H9 (cell line): ENCODE measurements at regions not wholly inside any gene's neighbourhood (a gene's known extent, or its start where the extent isn't known, plus 50 kb on each side); places are given as distances from the start of the nearest gene placed in this dataset.

Experiments used
- DNase-seq: peaks from one replicate; pipeline ENCODE4 v3.0.0-alpha.2; 2017
- H2AFZ ChIP-seq: one replicate; pipeline ENCODE4 v1.6.1; 2013; ENCODE audit warnings: mild to moderate bottlenecking, low read length, control low read depth, moderate library complexity
- H2AK5ac ChIP-seq: 2 replicates; pipeline ENCODE4 v1.6.1; 2013; ENCODE audit warnings: low read length, control low read depth, mixed read lengths; ENCODE audit not compliant: insufficient read length
- H2BK120ac ChIP-seq: one replicate; pipeline ENCODE4 v1.6.1; 2013; ENCODE audit warnings: low read depth, mild to moderate bottlenecking, low read length, control low read depth, inconsistent platforms; ENCODE audit not compliant: poor library complexity, severe bottlenecking
- H2BK12ac ChIP-seq: 2 replicates; pipeline ENCODE4 v1.6.1; 2013; ENCODE audit warnings: low read length, control low read depth, mixed read lengths, low read depth; ENCODE audit not compliant: insufficient read length
- H2BK15ac ChIP-seq: 2 replicates; pipeline ENCODE4 v1.6.1; 2013; ENCODE audit warnings: low read depth, low read length, control low read depth
- H2BK20ac ChIP-seq: one replicate; pipeline ENCODE4 v1.6.1; 2013; ENCODE audit warnings: low read depth, mild to moderate bottlenecking, low read length, control low read depth, inconsistent platforms; ENCODE audit not compliant: poor library complexity, severe bottlenecking
- H2BK5ac ChIP-seq: 2 replicates; pipeline ENCODE4 v1.6.1; 2013; ENCODE audit warnings: low read length, control low read depth, mixed read lengths; ENCODE audit not compliant: insufficient read length
- H3K14ac ChIP-seq: 2 replicates; pipeline ENCODE4 v1.6.1; 2013; ENCODE audit warnings: low read length, control low read depth; ENCODE audit not compliant: insufficient read depth
- H3K18ac ChIP-seq: 2 replicates; pipeline ENCODE4 v1.6.1; 2013; ENCODE audit warnings: low read depth, mild to moderate bottlenecking, mixed read lengths, low read length, control low read depth; ENCODE audit not compliant: insufficient read length
- H3K23ac ChIP-seq: 2 replicates; pipeline ENCODE4 v1.6.1; 2013; ENCODE audit warnings: low read length, control low read depth, mixed read lengths, low read depth; ENCODE audit not compliant: insufficient read length
- H3K23me2 ChIP-seq: 2 replicates; pipeline ENCODE4 v1.6.1; 2013; ENCODE audit warnings: low read depth, mild to moderate bottlenecking, mixed read lengths, low read length, control low read depth; ENCODE audit not compliant: insufficient read length, poor library complexity, severe bottlenecking
- H3K27ac ChIP-seq: 2 replicates; pipeline ENCODE4 v1.5.1; 2013; ENCODE audit warnings: low read length, control low read depth, mixed read lengths, low read depth; ENCODE audit not compliant: insufficient read length
- H3K27me3 ChIP-seq: 2 replicates; pipeline ENCODE4 v1.6.1; 2013; ENCODE audit warnings: low read length, control low read depth, inconsistent platforms; ENCODE audit not compliant: insufficient read depth
- H3K4ac ChIP-seq: 2 replicates; pipeline ENCODE4 v1.6.1; 2013; ENCODE audit warnings: low read depth, mild to moderate bottlenecking, control low read depth, inconsistent platforms, low read length, moderate library complexity
- H3K4me1 ChIP-seq: 2 replicates; pipeline ENCODE4 v1.6.1; 2013; ENCODE audit warnings: low read length, control low read depth, inconsistent platforms; ENCODE audit not compliant: insufficient read depth
- H3K4me2 ChIP-seq: 2 replicates; pipeline ENCODE4 v1.6.1; 2013; ENCODE audit warnings: low read length, control low read depth, mixed read lengths; ENCODE audit not compliant: insufficient read length, insufficient read depth
- H3K56ac ChIP-seq: 2 replicates; pipeline ENCODE4 v1.6.1; 2013; ENCODE audit warnings: low read depth, mild to moderate bottlenecking, mixed read lengths, low read length, control low read depth; ENCODE audit not compliant: insufficient read length
- H3K79me1 ChIP-seq: 2 replicates; pipeline ENCODE4 v1.6.1; 2013; ENCODE audit warnings: low read depth, mild to moderate bottlenecking, moderate library complexity, low read length, control low read depth, inconsistent platforms; ENCODE audit not compliant: insufficient read depth, poor library complexity, severe bottlenecking
- H3K79me2 ChIP-seq: 2 replicates; pipeline ENCODE4 v1.6.1; 2013; ENCODE audit warnings: low read length, control low read depth, inconsistent platforms; ENCODE audit not compliant: insufficient read depth
- H3K9ac ChIP-seq: 2 replicates; pipeline ENCODE4 v1.6.1; 2013; ENCODE audit warnings: low read length, control low read depth, mixed read lengths; ENCODE audit not compliant: insufficient read length; ENCODE audit errors: extremely low read depth
- H3K9me3 ChIP-seq: one replicate; pipeline ENCODE4 v1.6.1; 2013; ENCODE audit warnings: low read depth, low read length, inconsistent platforms; ENCODE audit not compliant: control insufficient read depth
- H3T11ph ChIP-seq: one replicate; pipeline ENCODE4 v1.6.1; 2013; ENCODE audit warnings: mild to moderate bottlenecking, low read length, control low read depth, inconsistent platforms
- H4K20me1 ChIP-seq: one replicate; pipeline ENCODE4 v1.6.1; 2013; ENCODE audit not compliant: control insufficient read depth, insufficient read length, insufficient read depth
- H4K5ac ChIP-seq: 2 replicates; pipeline ENCODE4 v1.6.1; 2013; ENCODE audit warnings: low read depth, mild to moderate bottlenecking, mixed read lengths, low read length, control low read depth; ENCODE audit not compliant: insufficient read length
- H4K8ac ChIP-seq: replicated peaks from 2 replicates; pipeline ENCODE4 v1.6.1; 2013; ENCODE audit warnings: low read length, control low read depth, mixed read lengths, low read depth; ENCODE audit not compliant: insufficient read length
- H4K91ac ChIP-seq: 2 replicates; pipeline ENCODE4 v1.6.1; 2013; ENCODE audit warnings: low read depth, mild to moderate bottlenecking, moderate library complexity, mixed read lengths, low read length, control low read depth; ENCODE audit not compliant: insufficient read length
- H3K27ac Mint-ChIP-seq, 3 experiments: 2 replicates in 2 of 3; 3 replicates in 1 of 3; pipeline ENCODE4 v1.8.0; 2020 to 2021; ENCODE audit warnings: mixed read lengths in 3 of 3, mild to moderate bottlenecking in 1 of 3, moderate library complexity in 1 of 3
- H3K27me3 Mint-ChIP-seq: 2 replicates; pipeline ENCODE4 v1.8.0; 2021; ENCODE audit warnings: low read depth, mild to moderate bottlenecking, moderate library complexity, mixed read lengths
- H3K36me3 Mint-ChIP-seq, 3 experiments: 2 replicates in 2 of 3; 3 replicates in 1 of 3; pipeline ENCODE4 v1.8.0; 2020 to 2021; ENCODE audit warnings: low read depth in 3 of 3, mixed read lengths in 3 of 3; ENCODE audit not compliant: insufficient read depth in 1 of 3
- H3K4me1 Mint-ChIP-seq, 2 experiments: 2 replicates each; pipeline ENCODE4 v1.8.0; 2020; ENCODE audit warnings: mixed read lengths in 2 of 2
- H3K4me3 Mint-ChIP-seq, 2 experiments: 2 replicates in 1 of 2; 3 replicates in 1 of 2; pipeline ENCODE4 v1.8.0; 2020 to 2021; ENCODE audit warnings: mild to moderate bottlenecking in 2 of 2, mixed read lengths in 2 of 2, moderate library complexity in 1 of 2
- H3K9me3 Mint-ChIP-seq, 2 experiments: 2 replicates in 1 of 2; 3 replicates in 1 of 2; pipeline ENCODE4 v1.8.0; 2020; ENCODE audit warnings: mild to moderate bottlenecking in 2 of 2, mixed read lengths in 2 of 2, moderate library complexity in 1 of 2
- WGBS: extraction: QIAGEN DNeasy Blood & Tissue Kit; methylation state at CpG from one replicate; pipeline ENCODE4 v1.1.7; 2013; ENCODE audit warnings: missing lambda C conversion rate, low lambda C conversion rate, mixed read lengths; ENCODE audit not compliant: insufficient read length; ENCODE audit errors: extremely low coverage; 5-methylcytosine and 5-hydroxymethylcytosine counted together
- TF ChIP-seq, protein P1 (sequence below): fragments of 200-600 bp; sonication (generic); conservative IDR thresholded peaks from 3 replicates; pipeline ENCODE4 v1.8.0; 2021; ENCODE audit warnings: antibody characterized with exemption, mild to moderate bottlenecking

DNA sequence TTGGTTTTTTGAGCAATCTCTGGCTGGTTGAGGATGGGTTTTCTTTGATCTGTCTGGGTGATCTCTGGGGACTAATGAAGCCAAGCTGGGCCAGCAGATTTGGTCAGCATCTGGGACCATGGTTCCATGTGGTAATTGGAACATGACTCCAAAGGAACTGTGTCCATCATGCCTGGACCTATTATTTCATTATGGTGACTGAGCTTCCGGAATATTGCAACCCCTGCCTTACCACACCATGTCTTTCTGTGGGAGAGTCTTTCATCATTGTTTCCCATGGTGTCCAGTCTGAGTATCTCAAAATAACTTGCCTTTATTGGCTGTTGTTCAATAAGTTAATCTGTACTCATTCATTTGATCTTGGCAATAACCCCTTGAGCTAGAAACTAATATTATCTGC, 624.9 kb upstream of the TBX3 start:
- H4K20me1 ChIP-seq: no peaks in the 10 kb centered on the region
- no peak overlapping the region for H3K4ac ChIP-seq
- no peaks in the 10 kb centered on the region for H3K9me3 Mint-ChIP-seq
- DNase-seq: no peak
- no peak overlapping the region for H3K14ac ChIP-seq
- no peak overlapping the region for H4K91ac ChIP-seq
- H2BK15ac ChIP-seq: no peak overlapping the region
- TF ChIP-seq, protein P1, sequence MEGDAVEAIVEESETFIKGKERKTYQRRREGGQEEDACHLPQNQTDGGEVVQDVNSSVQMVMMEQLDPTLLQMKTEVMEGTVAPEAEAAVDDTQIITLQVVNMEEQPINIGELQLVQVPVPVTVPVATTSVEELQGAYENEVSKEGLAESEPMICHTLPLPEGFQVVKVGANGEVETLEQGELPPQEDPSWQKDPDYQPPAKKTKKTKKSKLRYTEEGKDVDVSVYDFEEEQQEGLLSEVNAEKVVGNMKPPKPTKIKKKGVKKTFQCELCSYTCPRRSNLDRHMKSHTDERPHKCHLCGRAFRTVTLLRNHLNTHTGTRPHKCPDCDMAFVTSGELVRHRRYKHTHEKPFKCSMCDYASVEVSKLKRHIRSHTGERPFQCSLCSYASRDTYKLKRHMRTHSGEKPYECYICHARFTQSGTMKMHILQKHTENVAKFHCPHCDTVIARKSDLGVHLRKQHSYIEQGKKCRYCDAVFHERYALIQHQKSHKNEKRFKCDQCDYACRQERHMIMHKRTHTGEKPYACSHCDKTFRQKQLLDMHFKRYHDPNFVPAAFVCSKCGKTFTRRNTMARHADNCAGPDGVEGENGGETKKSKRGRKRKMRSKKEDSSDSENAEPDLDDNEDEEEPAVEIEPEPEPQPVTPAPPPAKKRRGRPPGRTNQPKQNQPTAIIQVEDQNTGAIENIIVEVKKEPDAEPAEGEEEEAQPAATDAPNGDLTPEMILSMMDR: no peak
- H3K27me3 Mint-ChIP-seq: peaks cover 2% of the 10 kb centered on the region; the same call in 1 of the 2 replicates
- H2BK120ac ChIP-seq: no peak overlapping the region
- H2BK20ac ChIP-seq: no peak overlapping the region
- no peak overlapping the region for H2BK12ac ChIP-seq
- no peak overlapping the region for H3K18ac ChIP-seq
- no peak overlapping the region for H3K9ac ChIP-seq
- no peak overlapping the region for H2BK5ac ChIP-seq
- no peak overlapping the region for H3K27ac ChIP-seq
- no peak overlapping the region for H3K56ac ChIP-seq
- no peak overlapping the region for H3T11ph ChIP-seq
- H3K27me3 ChIP-seq: no peaks in the 10 kb centered on the region
- H4K5ac ChIP-seq: no peak overlapping the region
- no peak overlapping the region for H3K4me3 Mint-ChIP-seq
- no CpG with 5 or more reads among the region's 1 CpG for WGBS
- H3K4me1 Mint-ChIP-seq: peaks cover 0 to 7% of the 10 kb centered on the region in 2 experiments; a peak in 3 of 4 replicates
- no peaks in the 10 kb centered on the region for H3K79me2 ChIP-seq
- H3K79me1 ChIP-seq: no peaks in the 10 kb centered on the region
- no peak overlapping the region for H3K23ac ChIP-seq
- no peak overlapping the region for H3K27ac Mint-ChIP-seq
- H3K4me2 ChIP-seq: no peak overlapping the region
- no peaks in the 10 kb centered on the region for H3K4me1 ChIP-seq
- no peak overlapping the region for H2AK5ac ChIP-seq
- H3K9me3 ChIP-seq: no peaks in the 10 kb centered on the region
- no peak overlapping the region for H4K8ac ChIP-seq
- H2AFZ ChIP-seq: no peak overlapping the region
- H3K23me2 ChIP-seq: no peaks in the 10 kb centered on the region
- H3K36me3 Mint-ChIP-seq: no peaks in the 10 kb centered on the region
